ENCODE measurements at regions not wholly inside any gene's neighbourhood (a gene's known extent, or its start where the extent isn't known, plus 50 kb on each side); places are given as distances from the start of the nearest gene placed in this dataset.

DNA sequence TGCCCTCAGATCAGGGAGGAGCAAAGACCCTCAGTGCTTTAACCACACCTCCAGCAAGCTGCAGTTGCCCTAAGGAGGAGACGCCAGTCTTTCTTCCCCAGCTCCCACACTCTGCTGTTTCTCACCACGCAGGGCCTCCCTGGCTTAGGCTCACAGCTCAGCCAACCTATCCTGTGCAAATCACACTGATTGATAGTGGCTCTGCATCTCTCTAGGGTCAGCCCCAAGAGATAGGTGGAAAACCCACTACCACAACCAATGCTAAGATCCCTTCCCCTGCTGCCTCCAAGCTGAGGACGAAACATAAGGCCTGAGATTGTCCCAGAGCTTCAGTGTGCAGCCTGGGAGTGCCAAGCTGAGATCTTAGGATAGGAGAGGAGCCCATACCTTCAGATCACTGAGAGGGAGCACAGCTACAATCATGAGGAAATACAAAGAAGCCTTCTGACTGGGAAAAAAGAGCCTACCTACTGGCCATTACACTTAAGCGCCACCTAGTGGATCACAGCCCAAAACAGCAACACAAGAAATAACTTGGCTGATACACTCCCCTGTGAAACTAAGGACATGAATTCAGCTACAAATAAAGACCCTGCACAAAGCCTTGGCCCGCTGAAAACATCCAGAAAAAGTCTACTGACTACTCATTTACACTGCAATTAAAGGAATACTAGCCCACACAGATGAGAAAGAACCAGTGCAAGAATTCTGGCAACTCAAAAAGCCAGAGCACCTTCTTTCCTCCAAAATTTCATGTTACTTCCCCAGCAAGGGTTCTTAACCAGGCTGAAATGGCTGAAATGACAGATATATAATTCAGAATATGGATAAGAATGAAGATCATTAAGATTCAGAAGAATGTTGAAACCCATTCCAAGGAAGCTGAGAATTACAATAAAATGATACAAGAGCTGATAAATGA, 271.5 kb upstream of the DCBLD2 start:
- DNase-seq (ENCODE audit: low read depth): peak; percentile 80
- H3K4me3 ChIP-seq (ENCODE audit: low read depth, low read length): no peak overlapping the region
- TF ChIP-seq, protein P1, sequence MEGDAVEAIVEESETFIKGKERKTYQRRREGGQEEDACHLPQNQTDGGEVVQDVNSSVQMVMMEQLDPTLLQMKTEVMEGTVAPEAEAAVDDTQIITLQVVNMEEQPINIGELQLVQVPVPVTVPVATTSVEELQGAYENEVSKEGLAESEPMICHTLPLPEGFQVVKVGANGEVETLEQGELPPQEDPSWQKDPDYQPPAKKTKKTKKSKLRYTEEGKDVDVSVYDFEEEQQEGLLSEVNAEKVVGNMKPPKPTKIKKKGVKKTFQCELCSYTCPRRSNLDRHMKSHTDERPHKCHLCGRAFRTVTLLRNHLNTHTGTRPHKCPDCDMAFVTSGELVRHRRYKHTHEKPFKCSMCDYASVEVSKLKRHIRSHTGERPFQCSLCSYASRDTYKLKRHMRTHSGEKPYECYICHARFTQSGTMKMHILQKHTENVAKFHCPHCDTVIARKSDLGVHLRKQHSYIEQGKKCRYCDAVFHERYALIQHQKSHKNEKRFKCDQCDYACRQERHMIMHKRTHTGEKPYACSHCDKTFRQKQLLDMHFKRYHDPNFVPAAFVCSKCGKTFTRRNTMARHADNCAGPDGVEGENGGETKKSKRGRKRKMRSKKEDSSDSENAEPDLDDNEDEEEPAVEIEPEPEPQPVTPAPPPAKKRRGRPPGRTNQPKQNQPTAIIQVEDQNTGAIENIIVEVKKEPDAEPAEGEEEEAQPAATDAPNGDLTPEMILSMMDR (IDR thresholded peaks at IDR 0.05; ENCODE audit: insufficient read depth, low read depth, low read length, missing control alignments): peak; percentile 73

DNA sequence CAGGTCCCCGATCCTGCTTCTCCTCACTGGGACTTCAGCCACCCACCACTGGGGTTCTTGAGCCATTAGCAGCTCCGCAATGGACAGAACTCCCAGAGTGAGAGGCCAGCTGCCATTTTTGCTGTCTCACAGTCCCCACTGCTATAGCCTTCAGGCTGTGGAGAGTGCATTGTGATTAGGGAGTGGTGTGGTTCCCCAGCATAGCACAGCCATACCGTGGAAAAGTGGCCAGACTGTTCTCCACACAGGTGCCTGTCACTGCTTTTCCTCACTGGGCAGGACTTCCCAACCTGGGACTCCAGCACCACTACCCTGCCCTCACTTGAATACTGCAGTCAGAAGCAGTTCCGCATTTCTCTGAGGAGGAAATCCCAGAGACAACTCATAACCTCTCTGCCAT, 270.3 kb upstream of the DCBLD2 start:
- no peak for DNase-seq (ENCODE audit: low read depth)
- TF ChIP-seq, protein P1 (IDR thresholded peaks at IDR 0.05; ENCODE audit: insufficient read depth, low read depth, low read length, missing control alignments): no peak
- no peak overlapping the region for H3K4me3 ChIP-seq (ENCODE audit: low read depth, low read length)

DNA sequence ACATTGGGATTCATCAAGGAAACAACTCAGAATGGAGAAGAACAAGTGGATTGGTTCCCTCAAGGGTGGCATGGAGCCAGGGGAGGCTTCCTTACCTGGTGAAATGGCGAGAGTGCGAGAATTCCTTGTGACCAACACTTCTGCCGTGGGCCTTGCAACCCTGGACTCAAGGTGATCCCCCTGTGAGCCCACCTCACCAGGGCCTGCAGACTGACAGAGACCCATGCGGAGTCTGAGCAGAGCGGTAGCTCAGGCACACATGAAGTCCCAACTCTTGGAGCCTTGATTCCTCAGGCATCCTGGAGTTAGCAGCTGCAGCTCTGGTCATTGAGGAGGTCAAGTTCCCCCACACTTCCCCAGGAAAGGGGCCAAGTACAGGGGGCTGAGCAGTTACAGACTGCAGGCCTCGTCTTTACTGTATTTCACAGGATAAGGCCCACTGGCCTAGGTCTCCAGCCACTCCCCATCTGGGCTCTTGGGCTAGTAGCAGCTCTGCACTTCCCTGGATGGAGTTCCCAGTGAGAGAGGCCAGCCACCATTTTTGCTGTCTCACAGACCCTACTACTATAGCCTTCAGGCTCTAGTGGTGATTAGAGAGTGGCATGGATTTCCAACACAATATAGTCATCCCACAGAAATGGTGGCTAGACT, 269.5 kb upstream of the DCBLD2 start:
- TF ChIP-seq, protein P1 (IDR thresholded peaks at IDR 0.05; ENCODE audit: insufficient read depth, low read depth, low read length, missing control alignments): no peak
- no peak for DNase-seq (ENCODE audit: low read depth)
- no peak overlapping the region for H3K4me3 ChIP-seq (ENCODE audit: low read depth, low read length)

DNA sequence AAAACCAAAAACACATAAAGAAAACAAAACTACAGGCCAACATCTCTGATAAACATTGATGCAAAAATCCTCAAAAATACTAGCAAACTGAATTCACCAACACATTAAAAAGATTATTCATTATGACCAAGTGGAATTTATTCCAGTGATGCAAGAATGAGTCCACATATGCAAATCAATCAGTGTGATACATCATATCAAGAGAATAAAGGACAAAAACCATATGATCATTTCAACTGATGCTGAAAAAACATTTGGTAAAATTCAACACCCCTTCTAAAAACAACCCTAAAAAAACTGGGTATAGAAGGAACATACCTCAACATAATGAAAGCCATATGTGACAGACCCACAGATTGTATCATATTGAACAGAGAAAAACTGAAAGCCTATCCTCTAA, 265.6 kb upstream of the DCBLD2 start:
- DNase-seq (ENCODE audit: low read depth): no peak
- TF ChIP-seq, protein P1 (IDR thresholded peaks at IDR 0.05; ENCODE audit: insufficient read depth, low read depth, low read length, missing control alignments): no peak
- H3K4me3 ChIP-seq (ENCODE audit: low read depth, low read length): no peak overlapping the region

DNA sequence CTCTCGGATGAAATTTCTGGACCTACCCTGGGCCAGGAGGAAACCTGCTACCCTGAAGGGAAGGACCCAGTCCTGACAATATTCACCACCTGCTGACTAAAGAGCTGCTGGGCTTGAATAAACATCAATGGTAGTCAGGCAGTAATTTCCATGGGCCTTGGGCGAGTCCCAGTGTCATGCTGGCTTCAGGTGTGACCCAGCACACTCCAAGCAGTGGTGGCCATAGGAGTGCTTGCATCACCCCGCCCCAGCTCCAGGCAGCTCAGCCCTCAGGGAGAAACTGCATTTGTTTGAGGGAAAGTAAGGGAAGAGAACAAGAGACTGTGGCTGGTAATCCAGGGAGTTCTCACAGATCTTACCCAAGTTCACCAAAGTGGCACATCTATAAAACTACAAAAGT, 261.8 kb upstream of the DCBLD2 start:
- no peak overlapping the region for H3K4me3 ChIP-seq (ENCODE audit: low read depth, low read length)
- TF ChIP-seq, protein P1 (IDR thresholded peaks at IDR 0.05; ENCODE audit: insufficient read depth, low read depth, low read length, missing control alignments): no peak
- no peak for DNase-seq (ENCODE audit: low read depth)

DNA sequence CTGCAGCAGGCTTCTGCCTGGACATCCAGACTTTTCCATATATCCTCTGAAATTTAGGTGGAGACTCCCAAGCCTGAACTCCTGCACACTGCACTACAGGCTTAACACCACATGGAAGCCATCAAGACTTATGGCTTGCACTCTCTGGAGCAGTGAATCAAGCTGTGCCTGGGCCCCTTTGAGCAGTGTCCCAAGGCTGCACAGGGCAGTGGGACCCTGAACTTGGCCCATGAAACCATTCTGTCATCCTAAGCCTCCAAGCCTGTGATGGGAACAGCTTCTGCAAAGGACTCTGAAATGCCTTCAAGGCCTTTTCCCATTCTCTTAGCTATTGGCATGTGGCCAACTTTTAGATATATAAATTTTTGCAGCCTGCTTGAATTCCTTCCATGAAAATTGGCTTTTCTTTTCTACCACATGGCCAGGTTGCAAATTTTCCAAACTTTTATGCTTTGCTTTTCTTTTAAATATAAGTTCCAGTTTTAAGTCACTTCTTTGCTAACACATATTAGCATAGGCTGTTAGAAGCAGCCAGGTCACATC, 257.8 kb upstream of the DCBLD2 start:
- H3K4me3 ChIP-seq (ENCODE audit: low read depth, low read length): no peak overlapping the region
- no peak for DNase-seq (ENCODE audit: low read depth)
- TF ChIP-seq, protein P1 (IDR thresholded peaks at IDR 0.05; ENCODE audit: insufficient read depth, low read depth, low read length, missing control alignments): no peak

All from GM12865 (cell line).